ENCODE measurements at regions not wholly inside any gene's neighbourhood (a gene's known extent, or its start where the extent isn't known, plus 50 kb on each side); places are given as distances from the start of the nearest gene placed in this dataset.

- Histone ChIP-seq H2AFZ (ENCODE audit: low read depth, low read length) (no peak overlapping the region), H3K4me1 (ENCODE audit: control insufficient read depth, extremely low read depth, insufficient read depth, low read length) (no peaks in the 10 kb centered on the region), H3K9me1 (replicated peaks; ENCODE audit: control insufficient read depth, extremely low read depth, insufficient read depth, low read length) (no peaks in the 10 kb centered on the region), H3K36me3 (ENCODE audit: control insufficient read depth in 2 of 2, extremely low read depth in 1 of 2, insufficient read depth in 2 of 2, low read length in 2 of 2) (no peaks in the 10 kb centered on the region), H3K79me2 (ENCODE audit: control insufficient read depth, insufficient read depth, low read length) (no peaks in the 10 kb centered on the region), H4K20me1 (replicated peaks; ENCODE audit: control insufficient read depth, extremely low read depth, insufficient read depth, low read length) (no peaks in the 10 kb centered on the region), H3K27ac (ENCODE audit: insufficient read depth, low read depth, low read length) (no peak overlapping the region), H3K4me2 (ENCODE audit: insufficient read depth, low read length) (no peak overlapping the region), H3K4me3 (replicated peaks in 1 of 3; ENCODE audit: insufficient read depth in 1 of 3, low read depth in 1 of 3, low read length in 3 of 3) (no peak overlapping the region), H3K27me3 (ENCODE audit: control insufficient read depth in 2 of 2, insufficient read depth in 2 of 2, low read length in 2 of 2) (peaks cover 3 to 4% of the 10 kb centered on the region in 2 experiments), H3K9me3 (replicated peaks; ENCODE audit: control insufficient read depth, insufficient read depth, low read length) (no peaks in the 10 kb centered on the region), H3K9ac (replicated peaks; ENCODE audit: extremely low read depth, insufficient read depth, low read length) (no peak overlapping the region)
- dilution Hi-C loops (cut with MboI; ENCODE audit: extremely low pct_ligation_motif_present, low sequenced_read_pairs): no loop called here
- FAIRE-seq: no peak
- TF ChIP-seq POLR2A (IDR thresholded peaks at IDR 0.05; ENCODE audit: low read depth, low read length): no peak
- TF ChIP-seq, protein P1, sequence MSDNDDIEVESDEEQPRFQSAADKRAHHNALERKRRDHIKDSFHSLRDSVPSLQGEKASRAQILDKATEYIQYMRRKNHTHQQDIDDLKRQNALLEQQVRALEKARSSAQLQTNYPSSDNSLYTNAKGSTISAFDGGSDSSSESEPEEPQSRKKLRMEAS (IDR thresholded peaks at IDR 0.05; ENCODE audit: insufficient read depth, insufficient read length): no peak
- no peak for TF ChIP-seq JUN (IDR thresholded peaks at IDR 0.05; ENCODE audit: borderline replicate concordance, insufficient read depth, insufficient read length, low read depth)
- TF ChIP-seq POLR2AphosphoS5 (IDR thresholded peaks at IDR 0.05; ENCODE audit: insufficient read depth, low read depth, low read length): no peak
- no peak for TF ChIP-seq GATA2 (IDR thresholded peaks at IDR 0.05; ENCODE audit: insufficient read depth, insufficient read length, low read depth, low read length)
- TF ChIP-seq FOS (IDR thresholded peaks at IDR 0.05; ENCODE audit: borderline replicate concordance, insufficient read depth, low read length): no peak
- TF ChIP-seq, protein P2, sequence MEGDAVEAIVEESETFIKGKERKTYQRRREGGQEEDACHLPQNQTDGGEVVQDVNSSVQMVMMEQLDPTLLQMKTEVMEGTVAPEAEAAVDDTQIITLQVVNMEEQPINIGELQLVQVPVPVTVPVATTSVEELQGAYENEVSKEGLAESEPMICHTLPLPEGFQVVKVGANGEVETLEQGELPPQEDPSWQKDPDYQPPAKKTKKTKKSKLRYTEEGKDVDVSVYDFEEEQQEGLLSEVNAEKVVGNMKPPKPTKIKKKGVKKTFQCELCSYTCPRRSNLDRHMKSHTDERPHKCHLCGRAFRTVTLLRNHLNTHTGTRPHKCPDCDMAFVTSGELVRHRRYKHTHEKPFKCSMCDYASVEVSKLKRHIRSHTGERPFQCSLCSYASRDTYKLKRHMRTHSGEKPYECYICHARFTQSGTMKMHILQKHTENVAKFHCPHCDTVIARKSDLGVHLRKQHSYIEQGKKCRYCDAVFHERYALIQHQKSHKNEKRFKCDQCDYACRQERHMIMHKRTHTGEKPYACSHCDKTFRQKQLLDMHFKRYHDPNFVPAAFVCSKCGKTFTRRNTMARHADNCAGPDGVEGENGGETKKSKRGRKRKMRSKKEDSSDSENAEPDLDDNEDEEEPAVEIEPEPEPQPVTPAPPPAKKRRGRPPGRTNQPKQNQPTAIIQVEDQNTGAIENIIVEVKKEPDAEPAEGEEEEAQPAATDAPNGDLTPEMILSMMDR (IDR thresholded peaks at IDR 0.05; ENCODE audit: extremely low read depth in 1 of 2, insufficient read depth in 1 of 2, low read depth in 1 of 2, low read length in 2 of 2): no peak
- TF ChIP-seq EZH2 (IDR thresholded peaks at IDR 0.05; ENCODE audit: borderline replicate concordance, low read depth, low read length, severe bottlenecking): no peak
- TF ChIP-seq MYC (IDR thresholded peaks at IDR 0.05; ENCODE audit: low read depth, low read length): no peak
- ChIA-PET POLR2A (no interaction called here), CTCF (no interaction called here)
- BruUV-seq (replicated peaks): no TSS peak
- DNase-seq (ENCODE audit: low read depth, low spot score): no peak
- intact Hi-C loops (cut with micrococcal nuclease): no loop called here
Observed at GRCh38 chr4:138629669-138630068, 385.9 kb upstream of the NOCT start.
